Prostate gland (tissue), 2 donors: ENCODE measurements at regions not wholly inside any gene's neighbourhood (a gene's known extent, or its start where the extent isn't known, plus 50 kb on each side); places are given as distances from the start of the nearest gene placed in this dataset.

ENCODE experiments used
- DNase-seq: peaks from one replicate; pipeline ENCODE4 v3.0.0-alpha.2; 2019; ENCODE audit warnings: low spot score
- H3K27ac ChIP-seq, 2 donors: fragments of 200-600 bp; sonication (generic); 2 replicates each; pipeline ENCODE4 v1.5.1; 2017 to 2019
- H3K27me3 ChIP-seq: fragments of 200-600 bp; sonication (generic); replicated peaks from 2 replicates; pipeline ENCODE4 v1.5.1; 2019; ENCODE audit not compliant: insufficient read depth
- H3K36me3 ChIP-seq, 2 donors: fragments of 200-600 bp; sonication (generic); 1 replicate in 1 of 2; 2 replicates in 1 of 2; pipeline versions ENCODE4 v1.5.1 to v1.8.1; 2017 to 2019
- H3K4me1 ChIP-seq: fragments of 200-600 bp; sonication (generic); replicated peaks from 2 replicates; pipeline ENCODE4 v1.5.1; 2019
- H3K4me3 ChIP-seq, 2 donors: fragments of 200-600 bp; sonication (generic); 2 replicates each; pipeline ENCODE4 v1.5.1; 2017 to 2019
- H3K9me3 ChIP-seq: fragments of 200-600 bp; sonication (generic); 2 replicates; pipeline ENCODE4 v1.5.1; 2017
- CTCF ChIP-seq, 4 experiments: fragments of 200-600 bp in 2 of 4; fragments of 450-650 bp in 2 of 4; sonication (generic) in 2 of 4; IDR thresholded peaks; 1 replicate in 3 of 4; 2 replicates in 1 of 4; pipeline ENCODE4 v1.5.1; 2016 to 2019; ENCODE audit warnings: antibody characterized with exemption in 4 of 4, mild to moderate bottlenecking in 2 of 4, moderate library complexity in 2 of 4
- POLR2A ChIP-seq: fragments of 450-650 bp; IDR thresholded peaks from one replicate; pipeline ENCODE4 v1.6.1; 2016; ENCODE audit warnings: antibody characterized with exemption, mild to moderate bottlenecking
- POLR2AphosphoS5 ChIP-seq: sonication (generic); formaldehyde crosslinking; IDR thresholded peaks from one replicate; pipeline ENCODE4 v1.6.1; 2017; ENCODE audit warnings: antibody characterized with exemption
- WGBS: methylation state at CpG from one replicate; pipeline ENCODE4 v1.1.5; 2018; 5-methylcytosine and 5-hydroxymethylcytosine counted together
- intact Hi-C: fragments of 100-400 bp; cut with DNase I; formaldehyde crosslinking; loops from one replicate; pipeline ENCODE4 v1.14.2; 2022

GRCh38 chr13:47588676-47589075, 412.4 kb downstream of the SUCLA2 start:
- Histone ChIP-seq H3K36me3 (no peaks in the 10 kb centered on the region), H3K4me1 (no peaks in the 10 kb centered on the region), H3K27me3 (no peaks in the 10 kb centered on the region), H3K27ac (no peak overlapping the region), H3K9me3 (no peaks in the 10 kb centered on the region), H3K4me3 (no peak overlapping the region)
- intact Hi-C loops = no loop called here
- TF ChIP-seq POLR2A (no peak), CTCF (IDR thresholded peaks at IDR 0.05) (no peak), POLR2AphosphoS5 (no peak)
- DNase-seq = no peak

- WGBS = 64% methylated on average over 2 of the region's 2 CpGs
- no peak for DNase-seq
- Histone ChIP-seq H3K4me1 (no peaks in the 10 kb centered on the region), H3K27ac (no peak overlapping the region), H3K27me3 (no peaks in the 10 kb centered on the region), H3K4me3 (no peak overlapping the region), H3K36me3 (no peaks in the 10 kb centered on the region), H3K9me3 (no peaks in the 10 kb centered on the region)
- TF ChIP-seq POLR2AphosphoS5 (no peak), POLR2A (no peak), CTCF (IDR thresholded peaks at IDR 0.05) (no peak)
- intact Hi-C loops = no loop called here
These were observed 428.7 kb downstream of the SUCLA2 start for GRCh38 chr13:47572375-47572774.

GRCh38 chr13:47564041-47564440, 437.0 kb downstream of the SUCLA2 start:
- DNase-seq = no peak
- intact Hi-C loops = no loop called here
- H3K4me3 ChIP-seq = no peak overlapping the region
- H3K27me3 ChIP-seq = no peaks in the 10 kb centered on the region
- H3K27ac ChIP-seq = no peak overlapping the region
- no peaks in the 10 kb centered on the region for H3K36me3 ChIP-seq
- H3K9me3 ChIP-seq = no peaks in the 10 kb centered on the region
- H3K4me1 ChIP-seq = no peaks in the 10 kb centered on the region
- WGBS = 33% methylated on average over 7 of the region's 7 CpGs
- TF ChIP-seq POLR2A (no peak), POLR2AphosphoS5 (no peak)

- Histone ChIP-seq H3K27ac (no peak overlapping the region), H3K27me3 (no peaks in the 10 kb centered on the region), H3K4me1 (no peaks in the 10 kb centered on the region), H3K36me3 (no peaks in the 10 kb centered on the region), H3K9me3 (no peaks in the 10 kb centered on the region), H3K4me3 (no peak overlapping the region)
- intact Hi-C loops = no loop called here
- DNase-seq = no peak
- TF ChIP-seq POLR2AphosphoS5 (no peak), POLR2A (no peak), CTCF (IDR thresholded peaks at IDR 0.05) (no peak)
- 88% methylated on average over 3 of the region's 3 CpGs for WGBS
These were observed 444.4 kb downstream of the SUCLA2 start for GRCh38 chr13:47556703-47557102.

- Histone ChIP-seq H3K27me3 (no peaks in the 10 kb centered on the region), H3K27ac (no peak overlapping the region), H3K4me3 (no peak overlapping the region), H3K9me3 (no peaks in the 10 kb centered on the region), H3K4me1 (no peaks in the 10 kb centered on the region), H3K36me3 (no peaks in the 10 kb centered on the region)
- WGBS = 64% methylated on average over 1 of the region's 1 CpG
- no peak for DNase-seq
- intact Hi-C loops = no loop called here
- TF ChIP-seq POLR2A (no peak), POLR2AphosphoS5 (no peak), CTCF (IDR thresholded peaks at IDR 0.05) (no peak)
These were observed 445.8 kb downstream of the SUCLA2 start for GRCh38 chr13:47555235-47555634.
